ENCODE measurements at regions not wholly inside any gene's neighbourhood (a gene's known extent, or its start where the extent isn't known, plus 50 kb on each side); places are given as distances from the start of the nearest gene placed in this dataset.

- CTCF ChIA-PET (ENCODE audit: low intra/inter-chr PET ratio): no interaction called here
- in situ Hi-C loops (cut with MboI): no loop called here
- TF ChIP-seq SP2 (IDR thresholded peaks at IDR 0.05; ENCODE audit: extremely low read depth, low read depth, low read length, poor library complexity, severe bottlenecking) (no peak), REST (IDR thresholded peaks at IDR 0.05; ENCODE audit: borderline replicate concordance) (no peak), REST (CRISPR knock-in tag; IDR thresholded peaks at IDR 0.05; ENCODE audit: low read depth) (no peak), CLOCK (CRISPR knock-in tag; IDR thresholded peaks at IDR 0.05; ENCODE audit: borderline replicate concordance) (no peak), CAMTA2 (CRISPR knock-in tag; conservative IDR thresholded peaks at IDR 0.05) (no peak), ZNF609 (CRISPR knock-in tag; IDR thresholded peaks at IDR 0.05; ENCODE audit: borderline replicate concordance) (no peak), ZNF253 (CRISPR knock-in tag; conservative IDR thresholded peaks at IDR 0.05) (no peak)
These were observed 110.3 kb upstream of the TARS1 start for GRCh38 chr5:33330426-33330825.

More at GRCh38 chr5:33330426-33330825, 110.3 kb upstream of the TARS1 start:
- Histone ChIP-seq H2AFZ (ENCODE audit: low read depth, low read length) (no peak overlapping the region), H3K9me1 (ENCODE audit: control insufficient read depth, insufficient read depth, low read length) (no peaks in the 10 kb centered on the region), H3K27ac (ENCODE audit: extremely low read depth, low read depth, low read length) (no peak overlapping the region), H4K20me1 (replicated peaks; ENCODE audit: control insufficient read depth, insufficient read depth, low read length) (no peaks in the 10 kb centered on the region), H3K4me2 (ENCODE audit: insufficient read depth, low read length) (no peak overlapping the region), H3K9ac (ENCODE audit: insufficient read depth in 1 of 2, low read depth in 2 of 2, low read length in 2 of 2) (no peak overlapping the region), H3K4me1 (replicated peaks in 1 of 2; ENCODE audit: control insufficient read depth in 2 of 2, insufficient read depth in 2 of 2, low read length in 2 of 2) (no peaks in the 10 kb centered on the region), H3K27me3 (ENCODE audit: control insufficient read depth in 2 of 2, insufficient read depth in 2 of 2, low read length in 2 of 2) (no peaks in the 10 kb centered on the region), H3K4me3 (no peak overlapping the region), H3K9me3 (replicated peaks; ENCODE audit: control insufficient read depth, insufficient read depth, low read depth, low read length) (no peaks in the 10 kb centered on the region), H3K79me2 (ENCODE audit: control insufficient read depth, insufficient read depth, low read length) (no peaks in the 10 kb centered on the region), H3K36me3 (ENCODE audit: control insufficient read depth, insufficient read depth, low read length) (no peaks in the 10 kb centered on the region)
- ATAC-seq (no peak), DNase-seq (ENCODE audit: extremely low read depth in 1 of 4, low spot score in 3 of 4) (no peak), FAIRE-seq (no peak)
- 0% methylated on average over 3 of the region's 3 CpGs for WGBS (ENCODE audit: insufficient coverage, low coverage, missing lambda C conversion rate)
- intact Hi-C loops (cut with micrococcal nuclease): no loop called here
- BruUV-seq (replicated peaks): no TSS peak
- POLR2A ChIA-PET: no interaction called here
